Anterior cingulate cortex (tissue), 58 donors: ENCODE measurements at regions not wholly inside any gene's neighbourhood (a gene's known extent, or its start where the extent isn't known, plus 50 kb on each side); places are given as distances from the start of the nearest gene placed in this dataset.
A peak's percentile ranks its signal among the peaks of the same experiment; 100 is the strongest.

Experiments used
- DNase-seq, 58 donors: peaks; one replicate each; lab custom pipeline; 2025; lab: John Stamatoyannopoulos, UW

GRCh38 chr15:49748791-49749190 is 127.9 kb downstream of the DTWD1 start:
- DNase-seq = peak in 8 of 58 donors; percentile 3 to 39 (median 7)

- DNase-seq = no peak
These were observed 129.7 kb downstream of the DTWD1 start for GRCh38 chr15:49750553-49750952.

GRCh38 chr15:49751191-49751590 is 130.3 kb downstream of the DTWD1 start:
- no peak for DNase-seq

- no peak for DNase-seq
These were observed 130.9 kb downstream of the DTWD1 start for GRCh38 chr15:49751751-49752150.

- DNase-seq = no peak
These were observed 131.7 kb downstream of the DTWD1 start for GRCh38 chr15:49752517-49752916.

GRCh38 chr15:49758456-49758855 is 137.6 kb downstream of the DTWD1 start:
- DNase-seq = no peak

- peak in 1 of 58 donors; percentile 1 for DNase-seq
These were observed 138.0 kb downstream of the DTWD1 start for GRCh38 chr15:49758856-49759255.

GRCh38 chr15:49760749-49761148 is 139.9 kb downstream of the DTWD1 start:
- no peak for DNase-seq

GRCh38 chr15:49769225-49769624 is 148.4 kb downstream of the DTWD1 start:
- DNase-seq = no peak

GRCh38 chr15:49789436-49789835 is 168.6 kb downstream of the DTWD1 start:
- DNase-seq = no peak

- no peak for DNase-seq
These were observed 173.1 kb downstream of the DTWD1 start for GRCh38 chr15:49793943-49794342.

GRCh38 chr15:49801796-49802195 is 180.9 kb downstream of the DTWD1 start:
- no peak for DNase-seq
